ENCODE measurements at regions not wholly inside any gene's neighbourhood (a gene's known extent, or its start where the extent isn't known, plus 50 kb on each side); places are given as distances from the start of the nearest gene placed in this dataset.

GRCh38 chr15:45784656-45785055 lies 149.8 kb downstream of the SQOR start:
- H3K4me1 ChIP-seq, result no peaks in the 10 kb centered on the region
- H3K4me3 ChIP-seq, result no peak overlapping the region
- no peak overlapping the region for H3K27ac ChIP-seq
- no peaks in the 10 kb centered on the region for H3K27me3 ChIP-seq
- DNase-seq (ENCODE audit: low spot score in 2 of 2), result no peak
- H3K9me3 ChIP-seq, result no peaks in the 10 kb centered on the region
- H3K36me3 ChIP-seq, result no peaks in the 10 kb centered on the region
- TF ChIP-seq CTCF (IDR thresholded peaks at IDR 0.05), result no peak
- intact Hi-C loops (cut with DNase I), result no loop called here

- intact Hi-C loops (cut with DNase I), result no loop called here
These were observed 151.1 kb downstream of the SQOR start for GRCh38 chr15:45785897-45786296.

GRCh38 chr15:45790325-45790943 lies 155.6 kb downstream of the SQOR start:
- H3K4me3 ChIP-seq, result no peak overlapping the region
- H3K9me3 ChIP-seq, result no peaks in the 10 kb centered on the region
- no peaks in the 10 kb centered on the region for H3K27me3 ChIP-seq
- intact Hi-C loops (cut with DNase I), result loop anchor here (2.0 to 10.0 kb wide), 2 partner anchors 76 to 514 kb away; no protein-coding TSS in a partner anchor
- peak in 2 of 3 experiments; percentile 5 to 49 for TF ChIP-seq CTCF (IDR thresholded peaks at IDR 0.05)
- no peak for DNase-seq (ENCODE audit: low spot score in 2 of 2)
- H3K36me3 ChIP-seq, result no peaks in the 10 kb centered on the region
- no peak overlapping the region for H3K27ac ChIP-seq
- H3K4me1 ChIP-seq, result no peaks in the 10 kb centered on the region

More at GRCh38 chr15:45785897-45786296, 151.1 kb downstream of the SQOR start:
- Histone ChIP-seq H3K36me3 (no peaks in the 10 kb centered on the region), H3K9me3 (no peaks in the 10 kb centered on the region), H3K4me1 (no peaks in the 10 kb centered on the region), H3K27ac (no peak overlapping the region), H3K4me3 (no peak overlapping the region), H3K27me3 (no peaks in the 10 kb centered on the region)
- DNase-seq (ENCODE audit: low spot score in 2 of 2), result no peak
- TF ChIP-seq CTCF (IDR thresholded peaks at IDR 0.05), result no peak

- intact Hi-C loops (cut with DNase I), result loop anchor here (10.0 kb wide), 1 partner anchor 510 kb away; no protein-coding TSS in a partner anchor
- no peak for DNase-seq (ENCODE audit: low spot score in 2 of 2)
- no peak overlapping the region for H3K27ac ChIP-seq
- H3K4me3 ChIP-seq, result no peak overlapping the region
- H3K36me3 ChIP-seq, result no peaks in the 10 kb centered on the region
- no peak for TF ChIP-seq CTCF (IDR thresholded peaks at IDR 0.05)
- no peaks in the 10 kb centered on the region for H3K4me1 ChIP-seq
- H3K27me3 ChIP-seq, result no peaks in the 10 kb centered on the region
- no peaks in the 10 kb centered on the region for H3K9me3 ChIP-seq
These were observed 159.5 kb downstream of the SQOR start for GRCh38 chr15:45794304-45794703.

DNA sequence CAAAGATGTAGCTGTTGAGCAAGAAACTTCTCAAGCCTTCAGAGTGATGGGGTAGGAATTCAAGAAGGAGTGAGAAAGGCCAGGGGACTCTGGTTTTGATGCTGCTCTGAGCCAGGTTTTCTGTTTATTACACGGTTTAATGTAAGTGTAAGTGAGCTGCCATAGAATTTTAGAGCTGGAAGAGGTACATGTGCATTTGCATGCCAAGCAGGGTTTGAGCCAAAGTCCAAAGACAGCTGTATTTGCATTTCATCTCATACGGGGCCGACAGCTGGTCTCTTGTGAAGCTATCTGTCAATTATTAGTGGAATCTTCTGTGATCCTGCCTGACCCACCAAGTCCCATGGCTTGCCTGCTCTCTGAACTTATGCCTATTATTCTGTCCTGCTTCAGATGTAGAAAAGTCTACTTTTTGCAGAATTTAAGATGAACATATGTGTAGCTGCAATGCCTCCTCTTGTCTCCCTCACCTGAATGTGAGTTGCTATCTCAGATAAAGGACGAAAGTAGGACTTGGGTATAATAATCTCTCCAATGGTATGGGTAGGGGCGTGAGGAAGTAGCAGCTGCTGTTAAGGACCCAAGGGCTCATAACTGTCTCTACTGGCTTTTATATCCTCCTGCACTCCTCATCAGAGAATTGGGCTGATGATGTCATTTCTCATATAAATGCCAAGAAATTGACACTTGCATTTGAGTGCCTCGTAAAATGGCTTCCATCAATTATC lies 160.0 kb downstream of the SQOR start:
- intact Hi-C loops (cut with DNase I), result loop anchor here (10.0 kb wide), 1 partner anchor 510 kb away; no protein-coding TSS in a partner anchor
- Histone ChIP-seq H3K27me3 (no peaks in the 10 kb centered on the region), H3K9me3 (no peaks in the 10 kb centered on the region), H3K36me3 (no peaks in the 10 kb centered on the region), H3K4me1 (no peaks in the 10 kb centered on the region), H3K4me3 (no peak overlapping the region), H3K27ac (no peak overlapping the region)
- no peak for TF ChIP-seq CTCF (IDR thresholded peaks at IDR 0.05)
- no peak for DNase-seq (ENCODE audit: low spot score in 2 of 2)
